Keratinocyte (primary cell): ENCODE measurements at regions not wholly inside any gene's neighbourhood (a gene's known extent, or its start where the extent isn't known, plus 50 kb on each side); places are given as distances from the start of the nearest gene placed in this dataset.

Experiments used
- DNase-seq: peaks from one replicate; pipeline ENCODE4 v3.0.0-alpha.2; 2011; ENCODE audit warnings: low read depth, missing footprints, low spot score
- FAIRE-seq: peaks from 2 replicates; lab custom pipeline; 2011; peaks lifted over from hg19 to GRCh38; lab: Jason Lieb, UNC
- H2AFZ ChIP-seq: 2 replicates; pipeline ENCODE4 v1.6.0; 2012; ENCODE audit warnings: low read length, control low read depth, inconsistent platforms; ENCODE audit not compliant: control insufficient read depth
- H3K27ac ChIP-seq: 2 replicates; pipeline ENCODE4 v1.5.1; 2011; ENCODE audit warnings: low read length; ENCODE audit not compliant: control insufficient read depth, insufficient read depth
- H3K27me3 ChIP-seq: 3 replicates; pipeline ENCODE4 v1.6.0; 2011; ENCODE audit warnings: low read length; ENCODE audit not compliant: control insufficient read depth, insufficient read depth; ENCODE audit errors: extremely low read depth
- H3K36me3 ChIP-seq, 2 experiments: 2 replicates in 1 of 2; 3 replicates in 1 of 2; pipeline ENCODE4 v1.5.1; 2011; ENCODE audit warnings: low read length in 2 of 2, mild to moderate bottlenecking in 1 of 2; ENCODE audit not compliant: control insufficient read depth in 2 of 2, insufficient read depth in 2 of 2; ENCODE audit errors: extremely low read depth in 1 of 2
- H3K4me1 ChIP-seq: 3 replicates; pipeline ENCODE4 v1.5.1; 2011; ENCODE audit warnings: low read length; ENCODE audit not compliant: control insufficient read depth, insufficient read depth; ENCODE audit errors: extremely low read depth
- H3K4me2 ChIP-seq: 3 replicates; pipeline ENCODE4 v1.6.0; 2011; ENCODE audit warnings: low read depth, low read length; ENCODE audit not compliant: control insufficient read depth, insufficient read depth; ENCODE audit errors: extremely low read depth
- H3K4me3 ChIP-seq, 3 experiments: fragments of 200-600 bp in 1 of 3; sonication (generic) in 1 of 3; 2 replicates in 2 of 3; 3 replicates in 1 of 3; pipeline ENCODE4 v1.5.1; 2011 to 2016; ENCODE audit warnings: low read length in 3 of 3, mild to moderate bottlenecking in 3 of 3, control low read depth in 2 of 3, inconsistent platforms in 1 of 3, low read depth in 1 of 3, mixed read lengths in 1 of 3, mixed run types in 1 of 3, moderate library complexity in 1 of 3; ENCODE audit not compliant: control insufficient read depth in 2 of 3, insufficient read depth in 2 of 3; ENCODE audit errors: extremely low read depth in 1 of 3
- H3K79me2 ChIP-seq: 2 replicates; pipeline ENCODE4 v1.6.0; 2012; ENCODE audit warnings: low read length; ENCODE audit not compliant: control insufficient read depth, insufficient read depth
- H3K9ac ChIP-seq: 3 replicates; pipeline ENCODE4 v1.6.0; 2011; ENCODE audit warnings: low read length; ENCODE audit not compliant: control insufficient read depth, insufficient read depth; ENCODE audit errors: extremely low read depth
- H3K9me1 ChIP-seq: 3 replicates; pipeline ENCODE4 v1.6.0; 2011; ENCODE audit warnings: low read length; ENCODE audit not compliant: control insufficient read depth, insufficient read depth; ENCODE audit errors: extremely low read depth
- H3K9me3 ChIP-seq: 2 replicates; pipeline ENCODE4 v1.5.1; 2012; ENCODE audit warnings: low read depth, low read length; ENCODE audit not compliant: control insufficient read depth
- H4K20me1 ChIP-seq: 3 replicates; pipeline ENCODE4 v1.6.0; 2011; ENCODE audit warnings: low read length; ENCODE audit not compliant: control insufficient read depth, insufficient read depth; ENCODE audit errors: extremely low read depth
- EZH2 ChIP-seq: IDR thresholded peaks from one replicate; pipeline ENCODE4 v1.6.1; 2012; ENCODE audit warnings: inconsistent platforms, mild to moderate bottlenecking, low read length, moderate library complexity
- dilution Hi-C: fragments of 300-500 bp; cut with MboI; formaldehyde crosslinking; loops from one replicate; pipeline ENCODE4 v1.7.0; 2020; ENCODE audit warnings: low sequenced_read_pairs; ENCODE audit not compliant: extremely low pct_ligation_motif_present
- TF ChIP-seq, protein P1 (sequence below), 3 experiments: IDR thresholded peaks in 1 of 3; conservative IDR thresholded peaks in 1 of 3; optimal IDR thresholded peaks in 1 of 3; 2 replicates in 2 of 3; 3 replicates in 1 of 3; pipeline versions ENCODE3 to v1.5.1; 2011; ENCODE audit warnings: low read length in 3 of 3, mild to moderate bottlenecking in 3 of 3, moderate library complexity in 2 of 3, control low read depth in 1 of 3, inconsistent platforms in 1 of 3; ENCODE audit not compliant: insufficient read depth in 2 of 3; ENCODE audit errors: extremely low read depth in 1 of 3

DNA sequence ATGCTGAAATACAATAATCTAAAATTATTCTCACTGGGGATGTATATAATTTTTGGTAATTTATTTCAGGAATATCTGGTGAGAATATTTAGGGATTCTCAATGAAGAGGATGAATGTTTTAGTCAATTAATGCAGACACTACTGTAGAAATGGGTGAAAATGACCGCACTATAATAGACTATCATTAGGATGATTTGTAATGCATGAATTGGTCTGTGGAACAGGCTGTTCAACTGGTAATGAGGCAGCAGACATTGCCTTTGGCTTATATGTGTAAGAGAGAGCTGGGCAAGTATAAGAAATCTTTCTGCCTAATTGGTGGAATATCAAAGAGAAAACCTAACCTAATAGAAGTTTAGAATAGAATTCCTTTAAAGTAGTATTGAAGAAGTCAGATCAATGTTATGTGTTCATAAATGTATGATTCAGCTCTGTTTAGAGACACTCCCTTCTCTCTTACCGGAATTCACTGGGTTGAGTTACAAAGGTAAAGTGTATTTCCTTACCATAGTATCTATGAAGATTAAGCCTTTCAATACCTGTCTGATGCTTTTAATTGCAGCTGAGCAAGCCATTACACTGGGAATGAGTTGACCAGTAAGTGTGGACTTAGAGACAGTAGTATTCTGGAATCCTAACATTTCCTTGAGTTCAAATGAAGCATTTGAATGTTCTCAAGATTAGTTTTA is 274.5 kb downstream of the S1PR1 start:
- H3K9me1 ChIP-seq = no peaks in the 10 kb centered on the region
- H3K4me2 ChIP-seq = no peak overlapping the region
- no peaks in the 10 kb centered on the region for H3K4me1 ChIP-seq
- H3K79me2 ChIP-seq = no peaks in the 10 kb centered on the region
- H3K27me3 ChIP-seq = no peaks in the 10 kb centered on the region
- no peaks in the 10 kb centered on the region for H3K36me3 ChIP-seq
- H3K9ac ChIP-seq = no peak overlapping the region
- no peak overlapping the region for H3K27ac ChIP-seq
- FAIRE-seq = no peak
- no peak overlapping the region for H3K4me3 ChIP-seq
- dilution Hi-C loops = no loop called here
- no peak overlapping the region for H2AFZ ChIP-seq
- no peaks in the 10 kb centered on the region for H4K20me1 ChIP-seq
- DNase-seq = no peak
- no peaks in the 10 kb centered on the region for H3K9me3 ChIP-seq
- TF ChIP-seq, protein P1, sequence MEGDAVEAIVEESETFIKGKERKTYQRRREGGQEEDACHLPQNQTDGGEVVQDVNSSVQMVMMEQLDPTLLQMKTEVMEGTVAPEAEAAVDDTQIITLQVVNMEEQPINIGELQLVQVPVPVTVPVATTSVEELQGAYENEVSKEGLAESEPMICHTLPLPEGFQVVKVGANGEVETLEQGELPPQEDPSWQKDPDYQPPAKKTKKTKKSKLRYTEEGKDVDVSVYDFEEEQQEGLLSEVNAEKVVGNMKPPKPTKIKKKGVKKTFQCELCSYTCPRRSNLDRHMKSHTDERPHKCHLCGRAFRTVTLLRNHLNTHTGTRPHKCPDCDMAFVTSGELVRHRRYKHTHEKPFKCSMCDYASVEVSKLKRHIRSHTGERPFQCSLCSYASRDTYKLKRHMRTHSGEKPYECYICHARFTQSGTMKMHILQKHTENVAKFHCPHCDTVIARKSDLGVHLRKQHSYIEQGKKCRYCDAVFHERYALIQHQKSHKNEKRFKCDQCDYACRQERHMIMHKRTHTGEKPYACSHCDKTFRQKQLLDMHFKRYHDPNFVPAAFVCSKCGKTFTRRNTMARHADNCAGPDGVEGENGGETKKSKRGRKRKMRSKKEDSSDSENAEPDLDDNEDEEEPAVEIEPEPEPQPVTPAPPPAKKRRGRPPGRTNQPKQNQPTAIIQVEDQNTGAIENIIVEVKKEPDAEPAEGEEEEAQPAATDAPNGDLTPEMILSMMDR (optimal IDR thresholded peaks at IDR 0.05 in 1 of 3, IDR thresholded peaks at IDR 0.05 in 1 of 3, conservative IDR thresholded peaks at IDR 0.05 in 1 of 3; ENCODE audit: extremely low read depth in 1 of 3, insufficient read depth in 2 of 3, low read length in 3 of 3) = no peak
- TF ChIP-seq EZH2 = no peak

DNA sequence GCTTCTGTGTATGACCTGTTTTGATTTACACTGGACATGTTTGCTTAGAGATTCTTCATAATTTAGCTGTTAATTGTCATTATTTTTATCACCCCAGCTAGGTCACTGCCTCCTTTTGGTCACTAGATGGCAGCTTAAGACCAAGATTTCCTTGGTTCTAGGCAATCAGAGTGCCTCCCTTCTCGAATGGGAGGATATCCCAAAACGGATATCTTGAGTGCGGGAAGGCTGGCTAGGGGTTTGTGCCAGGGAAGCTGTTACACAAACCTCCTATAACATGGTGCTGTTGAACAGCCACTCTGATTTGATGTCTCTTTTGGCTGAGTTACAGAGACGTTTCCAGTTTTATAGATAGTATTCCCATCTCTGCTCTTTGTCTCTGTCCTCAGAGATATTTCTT is 283.5 kb downstream of the S1PR1 start:
- TF ChIP-seq, protein P1 (optimal IDR thresholded peaks at IDR 0.05 in 1 of 3, IDR thresholded peaks at IDR 0.05 in 1 of 3, conservative IDR thresholded peaks at IDR 0.05 in 1 of 3; ENCODE audit: extremely low read depth in 1 of 3, insufficient read depth in 2 of 3, low read length in 3 of 3) = peak; percentile 66 to 82 (median 72)
- TF ChIP-seq EZH2 = no peak
- H3K4me1 ChIP-seq = no peaks in the 10 kb centered on the region
- no peak for FAIRE-seq
- H3K9me3 ChIP-seq = no peaks in the 10 kb centered on the region
- no peak for DNase-seq
- no peaks in the 10 kb centered on the region for H3K9me1 ChIP-seq
- H3K36me3 ChIP-seq = no peaks in the 10 kb centered on the region
- dilution Hi-C loops = no loop called here
- no peaks in the 10 kb centered on the region for H4K20me1 ChIP-seq
- no peaks in the 10 kb centered on the region for H3K27me3 ChIP-seq
- no peak overlapping the region for H2AFZ ChIP-seq
- no peak overlapping the region for H3K27ac ChIP-seq
- H3K4me2 ChIP-seq = no peak overlapping the region
- no peak overlapping the region for H3K9ac ChIP-seq
- no peak overlapping the region for H3K4me3 ChIP-seq
- H3K79me2 ChIP-seq = no peaks in the 10 kb centered on the region
